ENCODE measurements at regions not wholly inside any gene's neighbourhood (a gene's known extent, or its start where the extent isn't known, plus 50 kb on each side); places are given as distances from the start of the nearest gene placed in this dataset.
"Not testable (repeated sequence)": the region's sequence is repeated elsewhere in the genome, so short reads cannot be mapped to it uniquely, and the experiment has no call there.

- H3K9me3 ChIP-seq: no peaks in the 10 kb centered on the region
- no peaks in the 10 kb centered on the region for H3K36me3 ChIP-seq
- ATAC-seq (no peak), DNase-seq (no peak)
- WGBS (ENCODE audit: insufficient coverage, low coverage, low lambda C conversion rate, missing lambda C conversion rate): 79% methylated on average over 2 of the region's 2 CpGs
- no peak for TF ChIP-seq CTCF (IDR thresholded peaks at IDR 0.05)
- TF ChIP-seq POLR2A (IDR thresholded peaks at IDR 0.05): no peak
- H3K27ac ChIP-seq: no peak overlapping the region
- no peak overlapping the region for H3K4me3 ChIP-seq
- peaks cover 0 to 5% of the 10 kb centered on the region in 2 donors for H3K27me3 ChIP-seq
- intact Hi-C loops (cut with DNase I): no loop called here
- peaks cover 0 to 7% (median 0%) of the 10 kb centered on the region in 4 donors for H3K4me1 ChIP-seq
These were observed 105.3 kb downstream of the NAV1 start for GRCh38 chr1:201644197-201644596.

GRCh38 chr1:201645000-201645399 lies 106.1 kb downstream of the NAV1 start:
- H3K9me3 ChIP-seq; H3K36me3 ChIP-seq; H3K27ac ChIP-seq; intact Hi-C loops (cut with DNase I); ATAC-seq; H3K4me3 ChIP-seq; H3K4me1 ChIP-seq; DNase-seq: not testable (repeated sequence)
- peaks cover 0 to 12% of the 10 kb centered on the region in 2 donors for H3K27me3 ChIP-seq
- WGBS (ENCODE audit: insufficient coverage, low coverage, low lambda C conversion rate, missing lambda C conversion rate): 76% methylated on average over 3 of the region's 6 CpGs

- no peaks in the 10 kb centered on the region for H3K9me3 ChIP-seq
- peaks cover 0 to 13% (median 0%) of the 10 kb centered on the region in 4 donors for H3K4me1 ChIP-seq
- H3K4me3 ChIP-seq: no peak overlapping the region
- H3K36me3 ChIP-seq: no peaks in the 10 kb centered on the region
- no peak for TF ChIP-seq POLR2A (IDR thresholded peaks at IDR 0.05)
- TF ChIP-seq CTCF (IDR thresholded peaks at IDR 0.05): no peak
- no peak for DNase-seq
- ATAC-seq: no peak
- H3K27me3 ChIP-seq: peaks cover 0 to 19% of the 10 kb centered on the region in 2 donors
- H3K27ac ChIP-seq: no peak overlapping the region
- intact Hi-C loops (cut with DNase I): no loop called here
- WGBS (ENCODE audit: insufficient coverage, low coverage, low lambda C conversion rate, missing lambda C conversion rate): 30% methylated on average over 2 of the region's 3 CpGs
These were observed 107.0 kb downstream of the NAV1 start for GRCh38 chr1:201645956-201646355.

GRCh38 chr1:201646411-201647022 lies 107.6 kb downstream of the NAV1 start:
- no peaks in the 10 kb centered on the region for H3K9me3 ChIP-seq
- intact Hi-C loops (cut with DNase I): no loop called here
- H3K4me1 ChIP-seq: peaks cover 0 to 13% (median 0%) of the 10 kb centered on the region in 4 donors
- ATAC-seq (no peak), DNase-seq (no peak)
- H3K36me3 ChIP-seq: no peaks in the 10 kb centered on the region
- no peak for TF ChIP-seq CTCF (IDR thresholded peaks at IDR 0.05)
- no peak for TF ChIP-seq POLR2A (IDR thresholded peaks at IDR 0.05)
- H3K27ac ChIP-seq: no peak overlapping the region
- H3K4me3 ChIP-seq: no peak overlapping the region
- peaks cover 0 to 19% of the 10 kb centered on the region in 2 donors for H3K27me3 ChIP-seq
- 77% methylated on average over 8 of the region's 8 CpGs for WGBS (ENCODE audit: insufficient coverage, low coverage, low lambda C conversion rate, missing lambda C conversion rate)

- Histone ChIP-seq H3K9me3 (no peaks in the 10 kb centered on the region), H3K36me3 (no peaks in the 10 kb centered on the region), H3K27me3 (peaks cover 0 to 19% of the 10 kb centered on the region in 2 donors), H3K4me3 (no peak overlapping the region), H3K4me1 (peaks cover 0 to 13% (median 0%) of the 10 kb centered on the region in 4 donors), H3K27ac (no peak overlapping the region)
- DNase-seq: no peak
- TF ChIP-seq CTCF (IDR thresholded peaks at IDR 0.05): no peak
- TF ChIP-seq POLR2A (IDR thresholded peaks at IDR 0.05): no peak
- intact Hi-C loops (cut with DNase I): no loop called here
- no peak for ATAC-seq
These were observed 108.2 kb downstream of the NAV1 start for GRCh38 chr1:201647094-201647493.

All from right lobe of liver (tissue), 6 donors.